ENCODE measurements at regions not wholly inside any gene's neighbourhood (a gene's known extent, or its start where the extent isn't known, plus 50 kb on each side); places are given as distances from the start of the nearest gene placed in this dataset.

DNA sequence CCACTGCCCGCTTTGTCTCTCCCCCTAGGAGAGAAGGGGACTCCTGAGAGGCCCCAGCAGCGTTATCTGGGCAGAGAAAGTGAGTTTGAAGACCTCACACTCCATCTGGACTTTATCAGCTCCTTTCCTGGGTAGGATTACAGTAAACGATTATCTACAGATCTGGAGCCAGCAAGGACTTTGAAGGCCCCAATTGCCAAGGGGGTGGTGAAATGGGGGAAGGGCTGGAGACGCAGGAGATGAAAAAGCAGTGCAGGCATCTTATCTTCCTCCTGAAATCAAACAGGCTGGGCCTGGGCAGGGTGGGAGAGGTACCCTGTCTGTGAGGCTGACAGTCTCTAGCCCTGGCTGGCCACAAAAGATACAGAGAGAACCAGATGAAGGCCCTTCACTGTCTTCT, 105.8 kb upstream of the MSX2 start:
- no peak for TF ChIP-seq JUND (IDR thresholded peaks at IDR 0.05)
- TF ChIP-seq, protein P1, sequence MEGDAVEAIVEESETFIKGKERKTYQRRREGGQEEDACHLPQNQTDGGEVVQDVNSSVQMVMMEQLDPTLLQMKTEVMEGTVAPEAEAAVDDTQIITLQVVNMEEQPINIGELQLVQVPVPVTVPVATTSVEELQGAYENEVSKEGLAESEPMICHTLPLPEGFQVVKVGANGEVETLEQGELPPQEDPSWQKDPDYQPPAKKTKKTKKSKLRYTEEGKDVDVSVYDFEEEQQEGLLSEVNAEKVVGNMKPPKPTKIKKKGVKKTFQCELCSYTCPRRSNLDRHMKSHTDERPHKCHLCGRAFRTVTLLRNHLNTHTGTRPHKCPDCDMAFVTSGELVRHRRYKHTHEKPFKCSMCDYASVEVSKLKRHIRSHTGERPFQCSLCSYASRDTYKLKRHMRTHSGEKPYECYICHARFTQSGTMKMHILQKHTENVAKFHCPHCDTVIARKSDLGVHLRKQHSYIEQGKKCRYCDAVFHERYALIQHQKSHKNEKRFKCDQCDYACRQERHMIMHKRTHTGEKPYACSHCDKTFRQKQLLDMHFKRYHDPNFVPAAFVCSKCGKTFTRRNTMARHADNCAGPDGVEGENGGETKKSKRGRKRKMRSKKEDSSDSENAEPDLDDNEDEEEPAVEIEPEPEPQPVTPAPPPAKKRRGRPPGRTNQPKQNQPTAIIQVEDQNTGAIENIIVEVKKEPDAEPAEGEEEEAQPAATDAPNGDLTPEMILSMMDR (IDR thresholded peaks at IDR 0.05; ENCODE audit: low read depth, low read length, missing input control), result no peak
